HG03469 (cell line): ENCODE measurements at regions not wholly inside any gene's neighbourhood (a gene's known extent, or its start where the extent isn't known, plus 50 kb on each side); places are given as distances from the start of the nearest gene placed in this dataset.

ENCODE experiments used
- ATAC-seq: cut with Tn5 transposase; IDR thresholded peaks from one replicate; pipeline ENCODE4 v1.9.1; 2021; ENCODE audit warnings: mild to moderate bottlenecking, moderate library complexity, moderate number of reproducible peaks; ENCODE audit not compliant: unreplicated experiment

GRCh38 chr5:14019768-14020290 is 75.3 kb upstream of the DNAH5 start:
- no peak for ATAC-seq

- no peak for ATAC-seq
Measured at GRCh38 chr5:14017904-14018303, 73.4 kb upstream of the DNAH5 start.

GRCh38 chr5:14016549-14016948 is 72.1 kb upstream of the DNAH5 start:
- no peak for ATAC-seq

GRCh38 chr5:14011089-14012020 is 66.9 kb upstream of the DNAH5 start:
- peak; percentile 86 for ATAC-seq

GRCh38 chr5:14009575-14009974 is 65.1 kb upstream of the DNAH5 start:
- ATAC-seq, result no peak

- no peak for ATAC-seq
Measured at GRCh38 chr5:14008819-14009311, 64.4 kb upstream of the DNAH5 start.

GRCh38 chr5:14006823-14007520 is 62.5 kb upstream of the DNAH5 start:
- no peak for ATAC-seq

- ATAC-seq, result no peak
Measured at GRCh38 chr5:14004598-14005394, 60.3 kb upstream of the DNAH5 start.

GRCh38 chr5:14003936-14004335 is 59.4 kb upstream of the DNAH5 start:
- no peak for ATAC-seq

GRCh38 chr5:14003513-14003912 is 59.0 kb upstream of the DNAH5 start:
- ATAC-seq, result no peak

- no peak for ATAC-seq
Measured at GRCh38 chr5:13998254-13998653, 53.8 kb upstream of the DNAH5 start.

- ATAC-seq, result no peak
Measured at GRCh38 chr5:13997514-13997913, 53.0 kb upstream of the DNAH5 start.

GRCh38 chr5:13994621-13995253 is 50.2 kb upstream of the DNAH5 start:
- ATAC-seq, result peak; percentile 38
